GM23338 (cell line): ENCODE measurements at regions not wholly inside any gene's neighbourhood (a gene's known extent, or its start where the extent isn't known, plus 50 kb on each side); places are given as distances from the start of the nearest gene placed in this dataset.

Experiments used
- ATAC-seq: fragments of 200-7000 bp; cut with Tn5 transposase; 3 replicates; pipeline ENCODE4 v1.9.1; 2020
- DNase-seq: peaks from one replicate; pipeline ENCODE4 v3.0.0-alpha.2; 2015; ENCODE audit warnings: low spot score
- H2AFZ ChIP-seq: fragments of 200-600 bp; sonication (generic); 2 replicates; pipeline ENCODE4 v1.8.0; 2016; ENCODE audit warnings: antibody characterized with exemption, mild to moderate bottlenecking, moderate library complexity
- H3F3A ChIP-seq: fragments of 200-600 bp; sonication (generic); replicated peaks from 2 replicates; pipeline ENCODE4 v1.8.0; 2017; ENCODE audit warnings: antibody characterized with exemption, mixed run types, low read depth
- H3K27ac ChIP-seq: fragments of 200-600 bp; sonication (generic); 2 replicates; pipeline ENCODE4 v1.6.1; 2016; ENCODE audit warnings: low read depth
- H3K27me3 ChIP-seq: fragments of 200-600 bp; sonication (generic); 2 replicates; pipeline ENCODE4 v1.8.0; 2016; ENCODE audit warnings: mild to moderate bottlenecking, mixed run types, moderate library complexity; ENCODE audit not compliant: insufficient read depth
- H3K36me3 ChIP-seq: fragments of 200-600 bp; sonication (generic); 2 replicates; pipeline ENCODE4 v1.8.0; 2016; ENCODE audit warnings: mild to moderate bottlenecking; ENCODE audit not compliant: insufficient read depth
- H3K4me1 ChIP-seq: fragments of 200-600 bp; sonication (generic); 2 replicates; pipeline ENCODE4 v1.8.0; 2016; ENCODE audit warnings: mild to moderate bottlenecking, moderate library complexity; ENCODE audit not compliant: insufficient read depth
- H3K4me2 ChIP-seq: fragments of 200-600 bp; sonication (generic); 2 replicates; pipeline ENCODE4 v1.7.1; 2017; ENCODE audit warnings: mixed run types
- H3K4me3 ChIP-seq: fragments of 200-600 bp; sonication (generic); 2 replicates; pipeline ENCODE4 v1.6.1; 2016; ENCODE audit warnings: mixed run types
- H3K79me2 ChIP-seq: fragments of 200-600 bp; sonication (generic); replicated peaks from 2 replicates; pipeline ENCODE4 v1.8.0; 2017; ENCODE audit warnings: mild to moderate bottlenecking; ENCODE audit not compliant: insufficient read depth
- H3K9me2 ChIP-seq: fragments of 200-600 bp; sonication (generic); 2 replicates; pipeline ENCODE4 v1.8.0; 2017; ENCODE audit not compliant: insufficient read depth
- H4K20me1 ChIP-seq: fragments of 200-600 bp; sonication (generic); replicated peaks from 2 replicates; pipeline ENCODE4 v1.8.0; 2017; ENCODE audit warnings: mild to moderate bottlenecking; ENCODE audit not compliant: insufficient read depth
- H3K27ac Mint-ChIP-seq: 2 replicates; pipeline ENCODE4 v1.8.0; 2020; ENCODE audit warnings: inconsistent platforms, mild to moderate bottlenecking, moderate library complexity, mixed read lengths
- H3K27me3 Mint-ChIP-seq: 3 replicates; pipeline ENCODE4 v1.8.0; 2022; ENCODE audit warnings: low read depth, mild to moderate bottlenecking, moderate library complexity, mixed read lengths, inconsistent platforms; ENCODE audit not compliant: insufficient read depth, poor library complexity
- H3K36me3 Mint-ChIP-seq: 3 replicates; pipeline ENCODE4 v1.8.0; 2021; ENCODE audit warnings: low read depth, mild to moderate bottlenecking, inconsistent platforms, moderate library complexity, mixed read lengths
- H3K4me1 Mint-ChIP-seq: 3 replicates; pipeline ENCODE4 v1.8.0; 2020; ENCODE audit warnings: mild to moderate bottlenecking, inconsistent platforms, mixed read lengths
- H3K4me3 Mint-ChIP-seq: 3 replicates; pipeline ENCODE4 v1.8.0; 2021; ENCODE audit warnings: moderate library complexity, mild to moderate bottlenecking, inconsistent platforms, mixed read lengths
- H3K9me3 Mint-ChIP-seq: 3 replicates; pipeline ENCODE4 v1.8.0; 2020; ENCODE audit warnings: moderate library complexity, mild to moderate bottlenecking, inconsistent platforms, mixed read lengths
- CTCF ChIP-seq, 2 experiments: fragments of 200-600 bp in 1 of 2; sonication (generic) in 1 of 2; conservative IDR thresholded peaks; 2 replicates each; pipeline versions ENCODE4 v1.5.1 to v1.6.1; 2016 to 2017; ENCODE audit warnings: antibody characterized with exemption in 2 of 2, low read depth in 2 of 2, mild to moderate bottlenecking in 2 of 2, moderate library complexity in 1 of 2
- ETS1 ChIP-seq: IDR thresholded peaks from 2 replicates; pipeline ENCODE4 v1.6.1; 2016; ENCODE audit warnings: antibody characterized with exemption
- EZH2 ChIP-seq: fragments of 200-600 bp; sonication (generic); IDR thresholded peaks from one replicate; pipeline ENCODE4 v1.8.0; 2017; ENCODE audit warnings: antibody characterized with exemption, mild to moderate bottlenecking, low read depth; ENCODE audit not compliant: unreplicated experiment
- JUNB ChIP-seq: IDR thresholded peaks from one replicate; pipeline ENCODE4 v1.6.1; 2016; ENCODE audit warnings: antibody characterized with exemption; ENCODE audit not compliant: unreplicated experiment
- REST ChIP-seq: IDR thresholded peaks from one replicate; pipeline ENCODE4 v1.6.1; 2018; ENCODE audit warnings: antibody characterized with exemption; ENCODE audit not compliant: unreplicated experiment
- ZNF114 ChIP-seq: fragments of 250-450 bp; sonication (Bioruptor Pico); IDR thresholded peaks from 2 replicates; pipeline ENCODE4 v1.5.0; 2020; ENCODE audit warnings: mild to moderate bottlenecking, moderate library complexity
- ZNF331 ChIP-seq: fragments of 250-450 bp; sonication (Bioruptor Pico); IDR thresholded peaks from 2 replicates; pipeline ENCODE4 v1.5.0; 2020; ENCODE audit warnings: low read depth, mild to moderate bottlenecking, moderate library complexity
- ZNF462 ChIP-seq: fragments of 250-450 bp; sonication (Bioruptor Pico); IDR thresholded peaks from 2 replicates; pipeline ENCODE4 v1.5.0; 2020; ENCODE audit warnings: mild to moderate bottlenecking, moderate library complexity

- Histone ChIP-seq H3F3A (no peaks in the 10 kb centered on the region), H3K9me2 (no peaks in the 10 kb centered on the region), H3K4me1 (no peaks in the 10 kb centered on the region), H2AFZ (0 out of 2 replicates have a peak overlapping the region, but pooled peaks have one; percentile 1), H3K4me3 (no peak overlapping the region), H3K36me3 (no peaks in the 10 kb centered on the region), H3K27me3 (no peaks in the 10 kb centered on the region), H4K20me1 (no peaks in the 10 kb centered on the region), H3K27ac (no peak overlapping the region), H3K4me2 (no peak overlapping the region), H3K79me2 (no peaks in the 10 kb centered on the region)
- H3K27ac Mint-ChIP-seq: no peak overlapping the region
- H3K9me3 Mint-ChIP-seq: no peaks in the 10 kb centered on the region; the same call in 2 of the 3 replicates
- H3K36me3 Mint-ChIP-seq: no peaks in the 10 kb centered on the region
- no peak for TF ChIP-seq JUNB
- TF ChIP-seq ZNF331: no peak
- no peak for TF ChIP-seq CTCF (conservative IDR thresholded peaks at IDR 0.05; ENCODE audit: low read depth in 2 of 2)
- TF ChIP-seq EZH2: no peak
- TF ChIP-seq ZNF114: no peak
- TF ChIP-seq REST: no peak
- no peak for TF ChIP-seq ETS1
- TF ChIP-seq ZNF462 (CRISPR knock-in tag): no peak
- ATAC-seq: peak; percentile 54; the same call in 2 of the 3 replicates
- no peak overlapping the region for H3K4me3 Mint-ChIP-seq
- H3K4me1 Mint-ChIP-seq: peaks cover 6% of the 10 kb centered on the region; the same call in 2 of the 3 replicates
- peak; percentile 40 for DNase-seq
- H3K27me3 Mint-ChIP-seq: peaks cover 4% of the 10 kb centered on the region
Measured at GRCh38 chr6:117837261-117837660, 69.8 kb upstream of the SLC35F1 start.
